HL-60 (cell line): ENCODE measurements at regions not wholly inside any gene's neighbourhood (a gene's known extent, or its start where the extent isn't known, plus 50 kb on each side); places are given as distances from the start of the nearest gene placed in this dataset.

Experiments used
- DNase-seq, 2 experiments: peaks; one replicate each; pipeline ENCODE4 v3.0.0-alpha.2; 2010 to 2020; ENCODE audit warnings: low read depth in 1 of 2, low spot score in 1 of 2
- H3K27ac ChIP-seq: fragments of 250-450 bp; sonication (Bioruptor Pico); replicated peaks from 2 replicates; pipeline ENCODE4 v1.5.1; 2020; ENCODE audit warnings: mild to moderate bottlenecking, moderate library complexity
- H3K27me3 ChIP-seq: fragments of 250-450 bp; sonication (Bioruptor Pico); 2 replicates; pipeline ENCODE4 v1.5.1; 2021; ENCODE audit warnings: mild to moderate bottlenecking, moderate library complexity; ENCODE audit not compliant: insufficient read depth, poor library complexity, severe bottlenecking
- H3K4me3 ChIP-seq: replicated peaks from 2 replicates; pipeline ENCODE4 v1.5.1; 2011; ENCODE audit warnings: mild to moderate bottlenecking, control low read depth, low read length; ENCODE audit not compliant: insufficient read depth
- CTCF ChIP-seq: IDR thresholded peaks from one replicate; pipeline ENCODE4 v1.5.1; 2011; ENCODE audit warnings: low read length, control low read depth, inconsistent platforms; ENCODE audit not compliant: insufficient read depth
- GABPA ChIP-seq: IDR thresholded peaks from 2 replicates; pipeline ENCODE4 v1.6.1; 2012; ENCODE audit warnings: low read depth
- POLR2AphosphoS5 ChIP-seq: IDR thresholded peaks from 2 replicates; pipeline ENCODE4 v1.6.1; 2012; ENCODE audit warnings: low read depth
- SPI1 ChIP-seq: IDR thresholded peaks from 2 replicates; pipeline ENCODE4 v1.6.1; 2012; ENCODE audit warnings: low read depth, mild to moderate bottlenecking, borderline replicate concordance
- TF ChIP-seq, protein P1 (sequence below): IDR thresholded peaks from 2 replicates; pipeline ENCODE4 v1.6.1; 2012; ENCODE audit warnings: low read depth; ENCODE audit not compliant: insufficient replicate concordance

GRCh38 chr5:91283899-91284298 lies 99.2 kb downstream of the ARRDC3 start:
- H3K27ac ChIP-seq: no peak overlapping the region
- DNase-seq: no peak

GRCh38 chr5:91283326-91283725 lies 99.8 kb downstream of the ARRDC3 start:
- Histone ChIP-seq H3K4me3 (no peak overlapping the region), H3K27ac (no peak overlapping the region), H3K27me3 (no peaks in the 10 kb centered on the region)
- TF ChIP-seq CTCF: no peak
- TF ChIP-seq, protein P1, sequence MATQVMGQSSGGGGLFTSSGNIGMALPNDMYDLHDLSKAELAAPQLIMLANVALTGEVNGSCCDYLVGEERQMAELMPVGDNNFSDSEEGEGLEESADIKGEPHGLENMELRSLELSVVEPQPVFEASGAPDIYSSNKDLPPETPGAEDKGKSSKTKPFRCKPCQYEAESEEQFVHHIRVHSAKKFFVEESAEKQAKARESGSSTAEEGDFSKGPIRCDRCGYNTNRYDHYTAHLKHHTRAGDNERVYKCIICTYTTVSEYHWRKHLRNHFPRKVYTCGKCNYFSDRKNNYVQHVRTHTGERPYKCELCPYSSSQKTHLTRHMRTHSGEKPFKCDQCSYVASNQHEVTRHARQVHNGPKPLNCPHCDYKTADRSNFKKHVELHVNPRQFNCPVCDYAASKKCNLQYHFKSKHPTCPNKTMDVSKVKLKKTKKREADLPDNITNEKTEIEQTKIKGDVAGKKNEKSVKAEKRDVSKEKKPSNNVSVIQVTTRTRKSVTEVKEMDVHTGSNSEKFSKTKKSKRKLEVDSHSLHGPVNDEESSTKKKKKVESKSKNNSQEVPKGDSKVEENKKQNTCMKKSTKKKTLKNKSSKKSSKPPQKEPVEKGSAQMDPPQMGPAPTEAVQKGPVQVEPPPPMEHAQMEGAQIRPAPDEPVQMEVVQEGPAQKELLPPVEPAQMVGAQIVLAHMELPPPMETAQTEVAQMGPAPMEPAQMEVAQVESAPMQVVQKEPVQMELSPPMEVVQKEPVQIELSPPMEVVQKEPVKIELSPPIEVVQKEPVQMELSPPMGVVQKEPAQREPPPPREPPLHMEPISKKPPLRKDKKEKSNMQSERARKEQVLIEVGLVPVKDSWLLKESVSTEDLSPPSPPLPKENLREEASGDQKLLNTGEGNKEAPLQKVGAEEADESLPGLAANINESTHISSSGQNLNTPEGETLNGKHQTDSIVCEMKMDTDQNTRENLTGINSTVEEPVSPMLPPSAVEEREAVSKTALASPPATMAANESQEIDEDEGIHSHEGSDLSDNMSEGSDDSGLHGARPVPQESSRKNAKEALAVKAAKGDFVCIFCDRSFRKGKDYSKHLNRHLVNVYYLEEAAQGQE: no peak
- no peak for TF ChIP-seq SPI1
- TF ChIP-seq GABPA: no peak
- no peak for TF ChIP-seq POLR2AphosphoS5
- no peak for DNase-seq

More at GRCh38 chr5:91283899-91284298, 99.2 kb downstream of the ARRDC3 start:
- Histone ChIP-seq H3K27me3 (no peaks in the 10 kb centered on the region), H3K4me3 (no peak overlapping the region)
- TF ChIP-seq GABPA: no peak
- no peak for TF ChIP-seq CTCF
- no peak for TF ChIP-seq SPI1
- TF ChIP-seq, protein P1: no peak
- TF ChIP-seq POLR2AphosphoS5: no peak

GRCh38 chr5:91282210-91282609 lies 100.9 kb downstream of the ARRDC3 start:
- Histone ChIP-seq H3K27me3 (no peaks in the 10 kb centered on the region), H3K27ac (no peak overlapping the region), H3K4me3 (no peak overlapping the region)
- no peak for DNase-seq
- no peak for TF ChIP-seq GABPA
- TF ChIP-seq CTCF: no peak
- TF ChIP-seq, protein P1: no peak
- no peak for TF ChIP-seq SPI1
- no peak for TF ChIP-seq POLR2AphosphoS5
